ENCODE measurements at regions not wholly inside any gene's neighbourhood (a gene's known extent, or its start where the extent isn't known, plus 50 kb on each side); places are given as distances from the start of the nearest gene placed in this dataset.
A peak's percentile ranks its signal among the peaks of the same experiment; 100 is the strongest.

- DNase-seq, result no peak
Observed at GRCh38 chr12:93102312-93102711, 173.2 kb upstream of the EEA1 start.

- no peak for DNase-seq
Observed at GRCh38 chr12:93102744-93103143, 173.6 kb upstream of the EEA1 start.

GRCh38 chr12:93103154-93103553 is 174.1 kb upstream of the EEA1 start:
- DNase-seq, result no peak

- no peak for DNase-seq
Observed at GRCh38 chr12:93104535-93104934, 175.4 kb upstream of the EEA1 start.

- DNase-seq, result no peak
Observed at GRCh38 chr12:93106910-93107309, 177.8 kb upstream of the EEA1 start.

- DNase-seq, result no peak
Observed at GRCh38 chr12:93107514-93108312, 178.6 kb upstream of the EEA1 start.

GRCh38 chr12:93108985-93109384 is 179.9 kb upstream of the EEA1 start:
- DNase-seq, result no peak

GRCh38 chr12:93109551-93110203 is 180.6 kb upstream of the EEA1 start:
- peak in 1 of 56 donors; percentile 4 for DNase-seq

GRCh38 chr12:93111773-93112172 is 182.7 kb upstream of the EEA1 start:
- no peak for DNase-seq

- DNase-seq, result no peak
Observed at GRCh38 chr12:93113317-93114006, 184.4 kb upstream of the EEA1 start.

GRCh38 chr12:93115198-93115601 is 186.1 kb upstream of the EEA1 start:
- DNase-seq, result no peak

GRCh38 chr12:93115646-93116045 is 186.6 kb upstream of the EEA1 start:
- no peak for DNase-seq

GRCh38 chr12:93116632-93117031 is 187.5 kb upstream of the EEA1 start:
- no peak for DNase-seq

- DNase-seq, result no peak
Observed at GRCh38 chr12:93121729-93122488, 192.8 kb upstream of the EEA1 start.

GRCh38 chr12:93122569-93123091 is 193.5 kb upstream of the EEA1 start:
- DNase-seq, result no peak

- DNase-seq, result no peak
Observed at GRCh38 chr12:93125126-93125525, 196.0 kb upstream of the EEA1 start.

GRCh38 chr12:93126069-93126474 is 197.0 kb upstream of the EEA1 start:
- DNase-seq, result no peak

GRCh38 chr12:93127107-93127560 is 198.0 kb upstream of the EEA1 start:
- DNase-seq, result no peak

- no peak for DNase-seq
Observed at GRCh38 chr12:93127582-93128331, 198.7 kb upstream of the EEA1 start.

GRCh38 chr12:93128332-93128707 is 199.2 kb upstream of the EEA1 start:
- DNase-seq, result no peak

Data from nucleus accumbens (tissue), 56 donors.